ENCODE measurements at regions not wholly inside any gene's neighbourhood (a gene's known extent, or its start where the extent isn't known, plus 50 kb on each side); places are given as distances from the start of the nearest gene placed in this dataset.

DNA sequence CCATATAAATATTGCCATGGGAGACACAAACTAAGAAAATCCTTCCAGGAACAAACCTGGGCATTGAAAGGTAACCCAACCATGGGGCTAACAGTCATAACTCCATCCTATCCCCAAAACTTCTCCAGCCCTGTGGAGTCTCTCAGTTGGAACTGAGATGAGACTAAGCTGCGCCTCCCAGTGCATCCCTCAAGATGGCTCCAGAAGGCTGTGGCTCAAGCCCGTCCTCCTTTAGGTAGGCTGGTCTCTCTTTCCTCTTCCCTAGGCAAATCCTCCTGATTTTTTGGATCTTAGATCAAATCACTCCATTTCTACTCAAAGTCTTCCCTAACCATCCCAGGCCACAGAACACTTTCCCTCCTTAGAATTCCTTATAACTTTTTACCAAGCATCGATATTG lies 364.3 kb upstream of the CCDC196 start:
- DNase-seq: no peak

DNA sequence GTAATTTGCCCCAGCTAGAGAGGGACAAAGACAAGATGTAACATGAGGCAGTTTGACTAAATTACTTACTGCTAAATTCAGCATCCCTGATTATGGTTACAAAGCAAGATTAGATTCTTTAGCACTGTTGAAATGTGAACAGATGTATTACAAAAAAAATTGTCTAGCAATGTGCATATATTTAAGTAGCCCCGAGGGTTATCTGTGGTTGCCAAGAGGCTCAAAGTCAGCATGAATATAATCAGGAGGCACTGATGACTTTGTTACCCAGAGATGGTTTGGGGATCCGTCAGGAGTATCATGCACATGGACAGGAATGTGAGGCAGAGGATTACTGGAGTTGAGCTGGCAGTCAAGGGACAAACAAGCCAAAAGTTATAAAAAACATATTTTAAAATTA lies 356.9 kb upstream of the CCDC196 start:
- no peak for DNase-seq

DNA sequence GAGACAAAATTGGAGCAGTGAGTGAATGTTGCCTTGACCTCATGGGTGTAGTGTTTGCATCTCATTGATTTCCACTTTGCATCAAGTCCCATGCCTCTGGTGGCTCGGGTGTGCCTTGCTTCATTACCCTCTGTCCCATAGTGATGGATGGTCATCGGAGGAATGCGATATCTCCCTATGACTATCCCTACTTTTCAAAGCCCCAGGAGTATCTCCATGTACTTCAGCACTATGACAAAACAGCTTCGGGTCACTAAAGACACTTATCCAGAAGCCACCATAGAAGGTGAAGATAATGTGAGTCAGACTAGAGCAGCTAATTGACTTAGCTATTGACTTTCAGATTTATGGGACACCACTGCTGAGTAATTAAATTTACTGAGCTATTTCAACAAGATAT lies 355.1 kb upstream of the CCDC196 start:
- no peak for DNase-seq

DNA sequence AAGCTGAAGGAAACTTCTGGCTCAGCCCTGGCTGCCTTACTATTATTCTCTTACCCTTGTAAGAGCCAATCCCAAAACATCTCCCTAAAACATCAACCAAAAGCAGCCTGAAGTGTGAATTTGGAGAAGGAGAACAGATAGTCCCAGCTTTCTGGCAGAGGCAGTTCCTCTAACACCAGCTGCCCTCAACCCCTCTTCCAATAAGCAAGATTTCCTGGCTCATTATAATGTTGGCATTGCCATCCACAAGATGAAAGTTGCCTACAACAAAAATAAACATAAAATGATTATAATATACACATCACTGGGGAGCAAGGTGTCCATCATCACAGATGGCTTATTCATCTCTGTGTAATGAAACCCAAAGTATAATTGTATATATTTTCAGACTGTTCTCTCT lies 352.5 kb upstream of the CCDC196 start:
- no peak for DNase-seq

DNA sequence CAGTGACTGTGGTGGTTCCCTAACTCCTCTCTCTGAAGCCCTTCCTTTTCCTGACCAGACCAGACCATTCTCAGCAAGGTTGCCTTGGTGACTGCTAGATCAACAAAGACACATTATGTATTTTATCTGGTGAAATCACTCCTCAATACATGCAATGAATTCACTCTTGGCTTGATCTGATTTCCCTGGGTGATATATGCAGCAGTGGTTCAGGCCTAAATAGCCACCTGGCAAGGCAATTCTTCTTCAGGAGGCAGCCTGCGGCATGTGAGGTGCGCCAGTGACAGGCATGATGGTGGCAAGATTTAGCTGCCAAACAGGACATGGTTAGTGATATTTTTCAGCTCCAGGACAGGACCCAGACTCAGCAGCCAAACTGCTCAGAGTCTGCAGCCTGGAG lies 350.3 kb upstream of the CCDC196 start:
- no peak for DNase-seq

DNA sequence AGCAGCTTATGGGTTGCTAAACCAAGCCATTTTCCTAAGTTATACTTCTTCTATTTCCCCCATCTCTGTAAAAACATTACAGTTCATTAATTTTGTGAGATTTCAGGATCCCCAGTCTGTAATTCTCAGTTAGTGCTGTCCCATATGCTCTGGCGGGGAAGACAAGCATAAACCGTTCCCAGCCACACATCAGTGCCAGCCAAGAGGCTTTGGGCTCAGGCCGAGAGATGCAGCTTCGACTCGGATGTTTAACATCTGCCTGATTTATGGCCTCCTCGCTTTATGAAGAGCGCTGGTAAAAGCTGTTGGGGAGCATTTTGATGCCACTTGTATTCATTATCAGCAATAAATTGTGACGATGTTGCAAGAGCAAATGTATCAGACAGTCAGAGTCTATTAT lies 349.1 kb upstream of the CCDC196 start:
- DNase-seq: no peak

DNA sequence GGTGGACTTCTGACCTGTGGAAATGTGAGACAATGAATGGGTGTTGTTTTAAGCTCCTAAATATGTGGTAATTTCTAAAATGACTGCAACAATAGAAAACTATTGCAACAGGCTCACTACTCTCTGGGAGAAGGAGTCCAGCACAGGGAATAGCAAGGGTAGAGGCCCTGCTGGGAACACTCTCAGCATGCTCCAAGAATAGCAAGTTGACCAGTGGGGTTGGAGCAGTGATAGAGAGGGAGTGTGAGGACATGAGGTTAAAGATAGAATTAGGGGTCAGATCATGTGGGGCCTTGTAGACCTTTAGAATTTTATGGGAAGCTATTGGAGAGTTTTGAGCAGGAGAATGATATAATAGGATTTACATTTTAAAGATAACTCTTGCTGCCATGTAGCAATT lies 346.7 kb upstream of the CCDC196 start:
- DNase-seq: no peak

DNA sequence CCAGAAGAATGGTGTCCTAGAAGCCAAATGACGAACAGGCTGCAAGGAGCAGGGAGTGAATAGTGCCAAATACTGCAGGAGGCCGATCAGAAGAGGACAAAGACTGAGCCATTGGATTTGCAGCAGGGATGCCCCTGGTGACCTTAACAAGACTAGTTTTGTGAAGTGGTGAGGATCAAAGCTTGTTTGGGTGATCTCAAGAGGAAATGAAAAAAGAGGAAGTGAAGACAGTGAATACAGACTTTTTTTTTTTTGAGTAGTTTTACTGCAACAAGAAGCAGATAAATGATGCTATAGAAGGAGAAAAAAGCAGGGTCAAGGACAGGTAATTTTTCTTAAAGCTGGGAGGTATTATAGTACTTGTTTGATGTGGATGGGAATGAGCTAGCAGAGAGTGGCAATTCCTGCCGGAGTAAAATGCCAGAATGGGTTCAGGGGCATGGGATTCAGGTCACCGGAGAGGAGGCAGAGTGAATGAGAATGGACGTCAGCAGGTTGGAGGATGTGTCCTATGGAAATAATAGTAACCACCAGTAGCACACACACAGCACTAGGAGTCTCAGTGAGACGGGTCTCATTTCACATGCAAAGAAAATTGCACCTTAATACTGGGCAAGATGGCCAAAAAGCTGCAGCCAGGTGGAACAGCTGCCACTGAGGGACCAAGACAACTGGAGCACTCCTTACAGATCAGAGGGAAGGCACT lies 345.8 kb upstream of the CCDC196 start:
- DNase-seq: no peak

DNA sequence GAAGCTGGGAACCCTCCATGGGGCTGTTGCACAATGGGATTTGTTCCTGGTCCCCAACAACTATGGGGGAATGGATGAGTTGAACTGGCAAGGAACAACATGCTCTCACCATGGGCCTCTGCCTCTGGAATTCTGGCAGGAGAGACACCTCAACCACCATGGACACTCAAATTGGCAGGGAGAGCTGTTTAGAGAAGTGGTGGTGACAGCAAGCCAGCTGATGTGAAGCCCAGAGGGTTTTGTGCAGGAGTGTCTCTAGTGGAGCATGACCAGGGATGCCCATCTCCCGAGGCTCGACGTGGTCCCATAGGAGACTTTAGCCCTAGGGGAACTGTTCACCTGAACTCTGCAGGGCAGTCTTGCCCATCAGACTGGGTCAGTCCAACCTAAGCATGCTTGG lies 345.2 kb upstream of the CCDC196 start:
- no peak for DNase-seq

DNA sequence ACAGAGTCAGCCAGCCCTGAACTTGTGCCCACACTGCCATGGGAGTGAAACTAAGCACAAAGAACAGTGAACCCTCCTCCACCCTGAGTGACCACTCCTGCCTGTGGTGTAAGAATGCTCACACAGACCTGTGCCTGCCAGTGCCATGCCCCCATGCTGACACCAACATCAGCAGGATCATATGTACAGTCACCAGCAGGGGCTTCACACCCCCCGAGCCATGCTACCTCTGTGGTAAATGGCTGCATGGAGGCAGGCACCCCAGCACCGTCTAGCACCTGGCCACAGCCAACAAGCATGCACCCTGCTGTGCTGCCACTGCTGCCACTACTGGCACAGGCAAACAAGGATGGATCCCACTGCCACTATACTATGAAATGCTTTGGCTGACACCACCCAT lies 344.4 kb upstream of the CCDC196 start:
- DNase-seq: no peak

DNA sequence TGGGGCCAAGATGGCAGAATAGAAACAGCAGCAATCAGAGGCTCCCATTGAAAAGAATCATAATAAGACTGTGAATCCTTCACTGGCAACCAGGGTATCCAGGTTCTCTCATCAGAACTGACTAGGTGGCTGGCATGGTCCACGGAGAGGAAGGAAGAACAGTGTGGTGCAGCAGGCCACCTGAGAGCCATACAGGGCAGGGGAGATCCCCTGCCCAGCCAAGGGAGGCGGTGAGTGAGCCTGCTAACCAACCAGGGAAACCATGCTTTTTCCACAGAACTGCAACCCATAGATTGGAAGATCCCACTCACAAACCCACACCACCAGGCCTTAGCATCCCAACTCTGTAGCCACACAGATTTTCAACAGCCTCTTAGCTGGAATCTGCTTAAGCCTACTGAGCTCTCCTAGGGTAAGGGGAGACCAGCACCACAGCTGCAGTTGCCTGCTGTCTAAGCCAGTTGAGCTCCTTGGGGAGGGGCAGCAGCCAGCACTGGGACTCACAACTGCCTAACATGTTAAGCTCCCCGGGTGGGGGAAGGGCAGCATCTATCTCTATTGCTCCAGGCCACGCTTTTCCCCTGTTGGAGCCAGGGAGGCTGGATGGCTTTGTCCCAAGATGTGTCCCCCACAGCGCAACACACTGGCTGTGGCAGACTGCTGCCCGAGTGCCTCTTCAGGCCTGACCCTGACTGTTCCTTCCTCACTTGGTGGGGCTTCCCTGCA lies 342.6 kb upstream of the CCDC196 start:
- no peak for DNase-seq

DNA sequence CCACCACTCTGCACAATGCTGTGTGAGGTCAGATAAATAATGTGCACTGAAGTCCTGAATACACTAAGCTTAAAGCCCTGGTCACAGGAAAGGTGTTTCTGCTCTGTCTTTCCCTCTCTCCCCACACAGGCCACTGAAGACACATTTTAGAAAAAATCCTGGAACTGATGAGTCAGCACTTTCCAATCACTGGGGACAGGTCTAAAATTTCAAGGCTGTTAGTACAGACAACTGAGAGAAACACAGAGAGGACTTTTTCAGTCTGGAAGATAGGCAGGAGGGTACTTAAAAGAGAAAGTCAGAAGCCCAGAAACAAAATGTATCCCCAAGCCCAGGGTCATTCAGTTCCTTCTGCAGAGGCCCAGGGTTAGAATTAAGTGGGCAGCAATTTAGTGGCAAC lies 333.9 kb upstream of the CCDC196 start:
- DNase-seq: no peak

DNA sequence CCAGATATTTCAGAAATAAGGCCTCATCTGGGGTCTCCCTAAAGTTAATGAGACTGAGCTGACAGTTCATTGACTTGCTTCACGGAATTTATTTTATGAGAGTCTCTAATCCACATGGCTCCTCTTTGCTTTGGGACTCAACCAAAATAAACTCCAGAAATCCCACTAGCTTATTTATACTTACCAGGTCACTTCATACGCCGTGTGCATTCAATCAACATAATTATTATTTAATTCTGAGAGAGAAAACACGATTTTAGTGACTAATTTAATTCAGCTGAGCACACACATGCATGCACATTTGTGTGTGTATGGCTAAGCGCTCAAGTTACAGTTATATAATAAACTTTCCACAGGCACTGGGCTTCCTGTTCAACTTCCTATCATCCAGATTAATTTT lies 333.4 kb upstream of the CCDC196 start:
- DNase-seq: no peak

DNA sequence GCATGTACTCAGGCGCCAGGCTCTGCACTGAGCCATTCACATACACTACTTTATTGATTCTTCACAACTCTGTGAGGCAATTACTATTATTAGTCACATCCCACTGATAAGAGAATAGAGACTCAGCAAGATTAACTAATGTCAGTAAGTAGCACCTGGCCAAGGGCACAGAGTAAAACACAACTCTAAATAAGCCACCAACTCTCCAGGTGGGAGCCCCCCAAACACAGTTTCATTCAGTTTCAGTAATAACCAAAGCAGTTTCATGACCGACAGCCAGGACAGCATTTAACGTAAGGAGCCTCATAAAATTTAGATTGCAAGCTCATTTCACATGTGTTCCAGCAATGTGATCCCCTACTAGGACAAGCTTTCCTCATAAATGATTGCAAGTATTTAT lies 323.1 kb upstream of the CCDC196 start:
- no peak for DNase-seq

DNA sequence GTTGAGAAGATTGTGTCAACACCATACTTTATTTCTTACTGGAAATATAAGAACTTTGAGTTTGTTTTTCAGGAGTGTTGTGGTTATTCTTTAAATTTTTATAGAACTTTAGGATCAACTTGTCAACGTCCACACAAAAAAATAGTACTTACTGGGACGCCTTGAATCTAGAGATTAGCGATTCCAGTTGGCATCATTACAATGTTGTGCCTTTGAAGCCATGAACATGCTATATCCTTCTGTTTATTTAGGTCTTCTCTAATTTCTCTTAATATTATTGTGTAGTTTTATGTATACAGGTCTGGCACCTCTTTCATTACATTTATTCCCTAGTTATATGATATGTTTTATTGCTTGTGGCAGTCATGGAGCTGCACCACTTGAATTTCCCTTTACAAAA lies 320.8 kb upstream of the CCDC196 start:
- DNase-seq: no peak

DNA sequence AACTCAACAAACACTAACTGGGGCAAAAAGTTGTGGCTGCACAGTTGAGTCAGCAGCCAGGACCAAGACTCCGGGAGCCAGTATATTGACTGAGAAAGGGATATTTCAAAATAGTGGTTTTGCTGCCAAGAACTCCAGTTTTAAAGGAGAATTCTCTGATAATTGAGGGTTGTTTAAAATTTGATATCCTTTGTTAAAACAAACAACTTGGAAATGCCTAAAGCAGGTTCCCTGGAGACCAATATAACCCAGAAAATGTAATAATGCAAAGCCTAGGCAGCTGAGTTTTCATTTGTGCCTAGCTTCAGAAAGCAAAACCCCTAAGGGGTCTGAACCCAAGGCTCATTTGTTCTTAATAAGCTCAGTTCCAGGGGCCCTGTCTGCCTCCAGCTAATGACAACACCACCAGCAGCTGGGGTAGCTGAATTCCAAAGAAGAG lies 311.7 kb upstream of the CCDC196 start:
- DNase-seq: no peak

DNA sequence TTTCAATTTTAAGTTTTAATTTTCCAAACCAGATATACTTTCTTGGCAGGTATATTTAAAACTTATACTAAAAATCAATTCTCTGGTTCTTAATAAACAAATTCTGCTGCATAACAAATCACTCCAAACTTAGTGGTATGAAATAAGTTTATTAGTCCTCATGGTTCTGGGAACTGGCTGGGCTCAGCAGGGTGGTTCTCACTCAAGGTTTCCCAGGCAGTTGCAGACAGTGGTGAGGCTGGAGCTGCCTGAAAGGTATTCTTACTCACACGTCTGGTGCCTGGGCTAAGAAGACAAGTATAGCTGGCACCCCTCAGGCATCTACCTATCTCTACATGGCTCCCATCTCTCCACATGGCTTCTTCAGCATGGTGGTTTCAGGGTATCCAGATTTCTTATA lies 308.2 kb upstream of the CCDC196 start:
- no peak for DNase-seq

DNA sequence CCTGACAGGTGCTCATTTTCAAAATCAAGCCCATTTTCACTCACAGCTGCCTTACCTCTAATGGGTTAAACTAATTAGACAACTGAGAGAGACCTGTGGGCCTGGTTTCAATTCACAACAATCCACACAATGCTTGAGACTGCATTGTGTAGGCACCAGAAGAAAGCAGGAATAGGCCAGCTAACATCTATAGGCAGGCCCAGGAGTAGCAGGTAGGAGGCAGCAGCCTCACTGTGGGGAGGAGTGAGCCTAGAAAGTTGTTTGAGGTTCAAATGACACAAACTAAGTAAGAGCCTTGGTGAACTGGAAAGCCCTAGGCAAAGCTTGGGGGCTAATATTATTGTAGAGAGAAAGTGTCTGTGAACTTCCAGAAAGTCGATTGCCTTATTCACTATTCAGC lies 289.5 kb upstream of the CCDC196 start:
- no peak for DNase-seq

DNA sequence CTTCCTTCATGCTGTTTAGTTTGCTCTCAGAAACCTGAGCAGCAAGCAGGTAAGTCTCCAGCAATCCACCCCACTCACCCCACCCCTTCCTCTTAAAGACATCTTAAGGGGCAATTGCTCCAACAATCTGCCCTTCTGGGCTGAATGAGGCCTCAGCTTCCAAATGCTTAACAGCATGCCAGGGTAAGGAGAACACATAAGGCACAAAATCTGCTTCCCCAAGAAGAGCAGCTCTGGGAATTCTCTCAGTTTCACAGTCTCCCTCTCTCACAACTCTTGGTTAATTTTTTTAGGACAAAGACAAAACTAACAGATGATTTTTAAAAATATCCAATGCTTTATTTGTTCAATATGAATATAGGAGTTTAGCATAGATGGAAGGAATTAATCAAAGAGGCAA lies 288.9 kb upstream of the CCDC196 start:
- no peak for DNase-seq

DNA sequence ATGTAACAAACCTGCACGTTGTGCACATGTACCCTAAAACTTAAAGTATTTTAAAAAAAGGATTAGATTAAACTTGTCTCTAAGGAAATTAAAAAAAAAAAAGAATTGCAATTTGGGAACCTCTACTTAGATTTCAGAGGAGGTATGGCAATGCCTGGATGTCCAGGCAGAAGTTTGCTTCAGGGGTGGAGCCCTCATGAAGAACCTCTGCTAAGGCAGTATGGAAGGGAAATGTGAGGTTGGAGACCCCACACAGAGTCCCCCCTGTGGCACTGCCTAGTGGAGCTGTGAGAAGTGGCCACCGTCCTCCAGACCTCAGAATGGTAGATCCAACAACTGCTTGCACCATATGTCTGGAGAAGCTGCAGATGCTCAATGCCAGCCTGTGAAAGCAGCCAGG lies 279.6 kb upstream of the CCDC196 start:
- no peak for DNase-seq

DNA sequence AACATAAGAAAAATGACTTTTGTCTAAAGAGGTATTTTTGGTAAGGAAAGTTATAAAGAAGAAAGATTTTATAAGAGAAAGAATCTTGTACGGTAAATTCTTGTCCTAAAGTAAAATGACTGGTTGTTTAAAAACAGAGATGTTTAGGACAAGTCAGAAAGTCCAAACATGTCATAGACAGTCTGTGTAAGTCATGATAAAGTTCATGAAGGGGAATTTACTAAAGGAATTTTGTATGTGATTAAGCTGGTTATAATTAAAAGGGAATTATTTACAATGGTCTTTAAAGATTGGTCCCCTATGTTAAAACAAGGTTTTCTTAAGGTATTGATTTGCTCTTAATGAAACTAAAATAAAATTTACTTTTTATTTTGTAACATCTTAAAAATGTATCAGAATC lies 269.4 kb upstream of the CCDC196 start:
- no peak for DNase-seq

DNA sequence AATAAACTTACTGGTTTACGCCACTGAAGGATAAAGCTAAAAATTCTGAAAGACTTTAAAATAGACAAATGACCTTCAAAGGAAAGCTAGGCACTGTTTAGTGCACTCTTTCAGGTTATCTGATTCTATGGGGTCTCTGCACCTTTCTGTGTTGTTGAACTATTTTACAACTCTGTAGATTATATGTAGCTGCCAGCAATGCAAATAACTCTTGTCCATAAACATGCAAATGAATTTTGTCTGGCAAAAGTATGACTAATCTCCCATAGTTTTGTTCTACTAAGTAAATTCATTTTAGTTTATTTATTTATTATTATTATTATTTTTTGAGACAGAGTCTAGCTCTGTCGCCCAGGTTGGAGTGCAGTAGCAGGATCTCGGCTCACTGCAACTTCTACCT lies 266.3 kb upstream of the CCDC196 start:
- DNase-seq: no peak

DNA sequence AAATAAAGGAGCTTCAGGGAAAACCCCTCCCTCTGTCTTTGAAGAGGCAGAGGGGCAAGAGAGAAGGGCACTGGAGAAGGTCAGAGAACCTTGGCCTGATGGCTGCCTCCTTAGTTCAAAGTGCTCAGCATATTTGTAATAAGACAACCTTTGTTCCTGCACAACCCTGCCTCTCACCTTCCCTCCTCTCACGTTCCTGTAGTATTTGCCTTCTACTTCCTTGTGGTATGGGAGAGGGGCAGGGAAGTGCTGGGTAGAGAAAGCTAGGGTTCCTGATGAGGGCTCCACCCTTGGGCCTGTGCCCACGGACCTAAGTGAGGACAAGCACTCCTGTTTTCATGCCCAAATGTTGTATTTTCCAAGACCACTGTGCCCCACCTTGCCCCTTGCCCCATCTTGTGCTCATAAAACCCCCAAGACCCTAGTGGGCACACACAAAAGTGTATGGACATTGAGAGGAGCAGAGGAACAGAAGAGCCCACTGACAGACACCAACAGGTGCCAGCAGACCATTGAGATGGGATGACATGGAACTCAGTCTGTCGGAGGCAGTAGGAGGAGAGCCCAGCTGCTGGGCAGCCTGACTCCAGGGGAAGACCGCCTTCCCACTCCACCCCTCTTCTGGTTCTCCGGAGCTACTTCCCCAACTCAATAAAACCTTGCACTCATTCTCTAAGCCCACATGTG lies 261.5 kb upstream of the CCDC196 start:
- no peak for DNase-seq

DNA sequence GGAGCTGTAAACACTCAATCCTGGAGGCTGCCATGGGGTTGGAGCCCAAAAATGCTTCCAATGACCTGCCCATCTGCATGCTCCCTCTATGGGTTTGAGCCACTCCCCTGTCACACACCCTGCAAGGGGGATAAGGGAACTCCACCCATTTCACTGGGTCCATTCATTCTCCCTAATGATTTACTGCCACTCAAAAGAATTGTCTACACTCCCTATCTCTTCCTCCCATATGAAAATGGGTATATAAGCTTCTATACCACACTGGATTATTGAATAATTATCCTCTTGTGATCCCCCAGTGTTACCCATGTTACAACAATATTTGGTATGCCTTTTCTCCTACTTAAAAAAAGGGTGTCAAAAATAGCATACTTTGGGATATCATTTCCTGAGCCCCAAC lies 260.8 kb upstream of the CCDC196 start:
- no peak for DNase-seq

All from T-helper 9 cell (primary cell).